Ishikawa (cell line): ENCODE measurements at regions not wholly inside any gene's neighbourhood (a gene's known extent, or its start where the extent isn't known, plus 50 kb on each side); places are given as distances from the start of the nearest gene placed in this dataset.

Experiments
- CEBPB ChIP-seq: IDR thresholded peaks from 2 replicates; pipeline ENCODE4 v1.6.1; 2012
- CREB1 ChIP-seq: IDR thresholded peaks from 2 replicates; pipeline ENCODE4 v1.6.1; 2012; ENCODE audit warnings: low read depth
- EGR1 ChIP-seq: IDR thresholded peaks from 2 replicates; pipeline ENCODE4 v1.6.1; 2012
- EP300 ChIP-seq: IDR thresholded peaks from 2 replicates; pipeline ENCODE4 v1.6.1; 2012; ENCODE audit warnings: borderline replicate concordance
- FOXM1 ChIP-seq: IDR thresholded peaks from 2 replicates; pipeline ENCODE4 v1.6.1; 2012; ENCODE audit warnings: low read depth, borderline replicate concordance
- MAX ChIP-seq: IDR thresholded peaks from 2 replicates; pipeline ENCODE4 v1.6.1; 2012
- NFIC ChIP-seq: IDR thresholded peaks from 2 replicates; pipeline ENCODE4 v1.6.1; 2012
- RAD21 ChIP-seq: IDR thresholded peaks from 2 replicates; pipeline ENCODE4 v1.6.1; 2012; ENCODE audit warnings: low read depth
- REST ChIP-seq: IDR thresholded peaks from 2 replicates; pipeline ENCODE4 v1.6.1; 2012; ENCODE audit warnings: low read depth, mild to moderate bottlenecking
- TAF1 ChIP-seq: IDR thresholded peaks from 2 replicates; pipeline ENCODE4 v1.6.1; 2012; ENCODE audit warnings: low read depth, mild to moderate bottlenecking
- TCF12 ChIP-seq: IDR thresholded peaks from 2 replicates; pipeline ENCODE4 v1.6.1; 2012; ENCODE audit warnings: low read depth
- TEAD4 ChIP-seq: IDR thresholded peaks from 2 replicates; pipeline ENCODE4 v1.6.1; 2012
- USF1 ChIP-seq: IDR thresholded peaks from 2 replicates; pipeline ENCODE4 v1.6.1; 2012
- YY1 ChIP-seq: IDR thresholded peaks from 2 replicates; pipeline ENCODE4 v1.6.1; 2012; ENCODE audit warnings: low read depth
- ZBTB7A ChIP-seq: IDR thresholded peaks from 2 replicates; pipeline ENCODE4 v1.6.1; 2012; ENCODE audit warnings: low read depth

- no peak for TF ChIP-seq FOXM1
- peak; percentile 14; the same call in 1 of the 2 replicates for TF ChIP-seq RAD21
- TF ChIP-seq TAF1: no peak
- no peak for TF ChIP-seq MAX
- TF ChIP-seq REST: no peak
- no peak for TF ChIP-seq ZBTB7A
- TF ChIP-seq USF1: no peak
- no peak for TF ChIP-seq NFIC
Measured at GRCh38 chr18:41532344-41533086, 422.5 kb upstream of the PIK3C3 start.

- TF ChIP-seq FOXM1 (no peak), YY1 (no peak), RAD21 (no peak), CEBPB (no peak), CREB1 (no peak)
Measured at GRCh38 chr18:41530970-41531369, 424.1 kb upstream of the PIK3C3 start.

GRCh38 chr18:41529093-41529492, 425.9 kb upstream of the PIK3C3 start:
- TF ChIP-seq CREB1 (no peak), FOXM1 (no peak), CEBPB (peak; percentile 91)

GRCh38 chr18:41526054-41526453, 429.0 kb upstream of the PIK3C3 start:
- TF ChIP-seq ZBTB7A (no peak), MAX (no peak), FOXM1 (no peak), TEAD4 (no peak), CREB1 (no peak), NFIC (no peak), EGR1 (no peak), EP300 (no peak), TCF12 (no peak), REST (no peak), CEBPB (no peak)

- TF ChIP-seq ZBTB7A: no peak
- no peak for TF ChIP-seq TAF1
- TF ChIP-seq RAD21: no peak
- no peak for TF ChIP-seq CREB1
- no peak for TF ChIP-seq EGR1
- TF ChIP-seq CEBPB: no peak
- no peak for TF ChIP-seq TCF12
- TF ChIP-seq TEAD4: no peak
- no peak for TF ChIP-seq REST
- no peak for TF ChIP-seq FOXM1
- TF ChIP-seq USF1: no peak
- no peak for TF ChIP-seq NFIC
- no peak for TF ChIP-seq YY1
- no peak for TF ChIP-seq EP300
- no peak for TF ChIP-seq MAX
Measured at GRCh38 chr18:41524674-41525470, 430.2 kb upstream of the PIK3C3 start.
